ENCODE measurements at regions not wholly inside any gene's neighbourhood (a gene's known extent, or its start where the extent isn't known, plus 50 kb on each side); places are given as distances from the start of the nearest gene placed in this dataset.
"Not testable (repeated sequence)": the region's sequence is repeated elsewhere in the genome, so short reads cannot be mapped to it uniquely, and the experiment has no call there.

GRCh38 chr19:31527443-31527842 is 178.2 kb upstream of the TSHZ3 start:
- no peak overlapping the region for H3K27ac ChIP-seq (ENCODE audit: low read depth, low read length)
- no peak overlapping the region for H3K4me3 ChIP-seq (ENCODE audit: low read length)
- no peak overlapping the region for H3K9ac ChIP-seq (ENCODE audit: low read length)
- H3K27me3 ChIP-seq (ENCODE audit: control insufficient read depth, insufficient read depth, low read length) = no peaks in the 10 kb centered on the region
- no peaks in the 10 kb centered on the region for H3K4me1 ChIP-seq (ENCODE audit: control insufficient read depth, insufficient read depth, low read length)
- no peaks in the 10 kb centered on the region for H3K36me3 ChIP-seq (ENCODE audit: control insufficient read depth, insufficient read depth, low read length)

GRCh38 chr19:31528261-31528660 is 179.0 kb upstream of the TSHZ3 start:
- Histone ChIP-seq H3K27me3 (ENCODE audit: control insufficient read depth, insufficient read depth, low read length) (no peaks in the 10 kb centered on the region), H3K27ac (ENCODE audit: low read depth, low read length) (no peak overlapping the region), H3K4me3 (ENCODE audit: low read length) (no peak overlapping the region), H3K36me3 (ENCODE audit: control insufficient read depth, insufficient read depth, low read length) (no peaks in the 10 kb centered on the region), H3K9ac (ENCODE audit: low read length) (no peak overlapping the region), H3K4me1 (ENCODE audit: control insufficient read depth, insufficient read depth, low read length) (no peaks in the 10 kb centered on the region)

GRCh38 chr19:31529121-31529520 is 179.9 kb upstream of the TSHZ3 start:
- Histone ChIP-seq H3K4me1 (ENCODE audit: control insufficient read depth, insufficient read depth, low read length) (no peaks in the 10 kb centered on the region), H3K36me3 (ENCODE audit: control insufficient read depth, insufficient read depth, low read length) (no peaks in the 10 kb centered on the region), H3K27ac (ENCODE audit: low read depth, low read length) (no peak overlapping the region), H3K9ac (ENCODE audit: low read length) (no peak overlapping the region), H3K27me3 (ENCODE audit: control insufficient read depth, insufficient read depth, low read length) (no peaks in the 10 kb centered on the region), H3K4me3 (ENCODE audit: low read length) (no peak overlapping the region)

- no peak overlapping the region for H3K27ac ChIP-seq (ENCODE audit: low read depth, low read length)
Observed at GRCh38 chr19:31530781-31531180, 181.5 kb upstream of the TSHZ3 start.

GRCh38 chr19:31531326-31531725 is 182.1 kb upstream of the TSHZ3 start:
- no peak overlapping the region for H3K4me3 ChIP-seq (ENCODE audit: low read length)
- H3K4me1 ChIP-seq (ENCODE audit: control insufficient read depth, insufficient read depth, low read length) = no peaks in the 10 kb centered on the region
- H3K27ac ChIP-seq (ENCODE audit: low read depth, low read length) = no peak overlapping the region
- no peaks in the 10 kb centered on the region for H3K27me3 ChIP-seq (ENCODE audit: control insufficient read depth, insufficient read depth, low read length)
- no peaks in the 10 kb centered on the region for H3K36me3 ChIP-seq (ENCODE audit: control insufficient read depth, insufficient read depth, low read length)
- H3K9ac ChIP-seq (ENCODE audit: low read length) = no peak overlapping the region

More at GRCh38 chr19:31530781-31531180, 181.5 kb upstream of the TSHZ3 start:
- Histone ChIP-seq H3K27me3 (ENCODE audit: control insufficient read depth, insufficient read depth, low read length) (no peaks in the 10 kb centered on the region), H3K4me1 (ENCODE audit: control insufficient read depth, insufficient read depth, low read length) (no peaks in the 10 kb centered on the region), H3K9ac (ENCODE audit: low read length) (no peak overlapping the region), H3K4me3 (ENCODE audit: low read length) (no peak overlapping the region), H3K36me3 (ENCODE audit: control insufficient read depth, insufficient read depth, low read length) (no peaks in the 10 kb centered on the region)

GRCh38 chr19:31532034-31532433 is 182.8 kb upstream of the TSHZ3 start:
- H3K27me3 ChIP-seq (ENCODE audit: control insufficient read depth, insufficient read depth, low read length) = no peaks in the 10 kb centered on the region
- no peaks in the 10 kb centered on the region for H3K4me1 ChIP-seq (ENCODE audit: control insufficient read depth, insufficient read depth, low read length)
- H3K27ac ChIP-seq (ENCODE audit: low read depth, low read length) = no peak overlapping the region
- no peak overlapping the region for H3K4me3 ChIP-seq (ENCODE audit: low read length)
- H3K9ac ChIP-seq (ENCODE audit: low read length) = no peak overlapping the region
- H3K36me3 ChIP-seq (ENCODE audit: control insufficient read depth, insufficient read depth, low read length) = no peaks in the 10 kb centered on the region

GRCh38 chr19:31533114-31533513 is 183.9 kb upstream of the TSHZ3 start:
- no peaks in the 10 kb centered on the region for H3K4me1 ChIP-seq (ENCODE audit: control insufficient read depth, insufficient read depth, low read length)
- H3K27me3 ChIP-seq (ENCODE audit: control insufficient read depth, insufficient read depth, low read length) = no peaks in the 10 kb centered on the region
- H3K9ac ChIP-seq (ENCODE audit: low read length) = no peak overlapping the region
- H3K36me3 ChIP-seq (ENCODE audit: control insufficient read depth, insufficient read depth, low read length) = no peaks in the 10 kb centered on the region
- H3K4me3 ChIP-seq (ENCODE audit: low read length) = no peak overlapping the region
- H3K27ac ChIP-seq (ENCODE audit: low read depth, low read length) = no peak overlapping the region

GRCh38 chr19:31534231-31534630 is 185.0 kb upstream of the TSHZ3 start:
- no peaks in the 10 kb centered on the region for H3K27me3 ChIP-seq (ENCODE audit: control insufficient read depth, insufficient read depth, low read length)
- no peak overlapping the region for H3K9ac ChIP-seq (ENCODE audit: low read length)
- H3K4me1 ChIP-seq (ENCODE audit: control insufficient read depth, insufficient read depth, low read length) = no peaks in the 10 kb centered on the region
- H3K36me3 ChIP-seq (ENCODE audit: control insufficient read depth, insufficient read depth, low read length) = no peaks in the 10 kb centered on the region
- H3K27ac ChIP-seq (ENCODE audit: low read depth, low read length) = no peak overlapping the region
- no peak overlapping the region for H3K4me3 ChIP-seq (ENCODE audit: low read length)

GRCh38 chr19:31534786-31535657 is 185.8 kb upstream of the TSHZ3 start:
- no peaks in the 10 kb centered on the region for H3K36me3 ChIP-seq (ENCODE audit: control insufficient read depth, insufficient read depth, low read length)
- H3K27ac ChIP-seq (ENCODE audit: low read depth, low read length) = no peak overlapping the region

GRCh38 chr19:31535691-31536460 is 186.6 kb upstream of the TSHZ3 start:
- Histone ChIP-seq H3K27ac (ENCODE audit: low read depth, low read length) (no peak overlapping the region), H3K4me3 (ENCODE audit: low read length) (no peak overlapping the region), H3K4me1 (ENCODE audit: control insufficient read depth, insufficient read depth, low read length) (no peaks in the 10 kb centered on the region), H3K27me3 (ENCODE audit: control insufficient read depth, insufficient read depth, low read length) (no peaks in the 10 kb centered on the region), H3K9ac (ENCODE audit: low read length) (no peak overlapping the region), H3K36me3 (ENCODE audit: control insufficient read depth, insufficient read depth, low read length) (no peaks in the 10 kb centered on the region)

More at GRCh38 chr19:31534786-31535657, 185.8 kb upstream of the TSHZ3 start:
- Histone ChIP-seq H3K9ac (ENCODE audit: low read length) (no peak overlapping the region), H3K27me3 (ENCODE audit: control insufficient read depth, insufficient read depth, low read length) (no peaks in the 10 kb centered on the region), H3K4me1 (ENCODE audit: control insufficient read depth, insufficient read depth, low read length) (no peaks in the 10 kb centered on the region), H3K4me3 (ENCODE audit: low read length) (no peak overlapping the region)

- H3K27ac ChIP-seq (ENCODE audit: low read depth, low read length) = no peak overlapping the region
- no peak overlapping the region for H3K9ac ChIP-seq (ENCODE audit: low read length)
- H3K4me3 ChIP-seq (ENCODE audit: low read length) = no peak overlapping the region
- H3K36me3 ChIP-seq (ENCODE audit: control insufficient read depth, insufficient read depth, low read length) = no peaks in the 10 kb centered on the region
- H3K27me3 ChIP-seq (ENCODE audit: control insufficient read depth, insufficient read depth, low read length) = no peaks in the 10 kb centered on the region
- no peaks in the 10 kb centered on the region for H3K4me1 ChIP-seq (ENCODE audit: control insufficient read depth, insufficient read depth, low read length)
Observed at GRCh38 chr19:31537136-31537535, 187.9 kb upstream of the TSHZ3 start.

- not testable (repeated sequence) for H3K4me1 ChIP-seq (ENCODE audit: control insufficient read depth, insufficient read depth, low read length); H3K9ac ChIP-seq (ENCODE audit: low read length); H3K4me3 ChIP-seq (ENCODE audit: low read length); H3K27me3 ChIP-seq (ENCODE audit: control insufficient read depth, insufficient read depth, low read length); H3K36me3 ChIP-seq (ENCODE audit: control insufficient read depth, insufficient read depth, low read length); H3K27ac ChIP-seq (ENCODE audit: low read depth, low read length)
Observed at GRCh38 chr19:31537902-31538301, 188.7 kb upstream of the TSHZ3 start.

All from rectal smooth muscle tissue (tissue), 1 donor.